Natural killer cell (primary cell): ENCODE measurements at regions not wholly inside any gene's neighbourhood (a gene's known extent, or its start where the extent isn't known, plus 50 kb on each side); places are given as distances from the start of the nearest gene placed in this dataset.

Source experiments
- ATAC-seq, 3 donors: fragments of 150-1000 bp in 2 of 3; fragments of 200-7000 bp in 1 of 3; cut with Tn5 transposase; 1 replicate in 1 of 3; 2 replicates in 2 of 3; pipeline ENCODE4 v1.10.0; 2021; ENCODE audit warnings: mild to moderate bottlenecking in 2 of 3, moderate library complexity in 2 of 3
- DNase-seq, 2 donors: peaks; one replicate each; pipeline versions ENCODE4 v3.0.0 to v3.0.0-alpha.2; 2013 to 2021; ENCODE audit warnings: mixed read lengths in 1 of 2
- H3K27ac ChIP-seq: one replicate; pipeline ENCODE4 v1.5.1; 2013; ENCODE audit warnings: mild to moderate bottlenecking, low read length
- H3K27me3 ChIP-seq: one replicate; pipeline ENCODE4 v1.6.1; 2013; ENCODE audit warnings: low read length; ENCODE audit not compliant: control insufficient read depth, insufficient read depth
- H3K36me3 ChIP-seq: one replicate; pipeline ENCODE4 v1.6.1; 2013; ENCODE audit warnings: low read length; ENCODE audit not compliant: control insufficient read depth, insufficient read depth
- H3K4me1 ChIP-seq: one replicate; pipeline ENCODE4 v1.6.1; 2013; ENCODE audit warnings: low read length; ENCODE audit not compliant: control insufficient read depth, insufficient read depth
- H3K4me3 ChIP-seq: one replicate; pipeline ENCODE4 v1.5.1; 2013; ENCODE audit warnings: low read length
- H3K9me3 ChIP-seq: one replicate; pipeline ENCODE4 v1.6.1; 2013; ENCODE audit warnings: low read length; ENCODE audit not compliant: control insufficient read depth, insufficient read depth
- H3K27ac Mint-ChIP-seq, 2 donors: one replicate each; pipeline ENCODE4 v1.8.0; 2022; ENCODE audit warnings: mild to moderate bottlenecking in 2 of 2, mixed read lengths in 2 of 2, moderate library complexity in 1 of 2
- H3K27me3 Mint-ChIP-seq, 2 donors: one replicate each; pipeline ENCODE4 v1.8.0; 2022; ENCODE audit warnings: low read depth in 2 of 2, mixed read lengths in 2 of 2
- H3K36me3 Mint-ChIP-seq: one replicate; pipeline ENCODE4 v1.8.0; 2022; ENCODE audit warnings: mixed read lengths
- H3K4me1 Mint-ChIP-seq, 2 donors: one replicate each; pipeline ENCODE4 v1.8.0; 2022; ENCODE audit warnings: mixed read lengths in 2 of 2
- H3K4me3 Mint-ChIP-seq: one replicate; pipeline ENCODE4 v1.8.0; 2022; ENCODE audit warnings: mild to moderate bottlenecking, moderate library complexity, mixed read lengths
- H3K9me3 Mint-ChIP-seq, 2 donors: one replicate each; pipeline ENCODE4 v1.8.0; 2022; ENCODE audit warnings: mixed read lengths in 2 of 2
- WGBS: methylation state at CpG from one replicate; pipeline ENCODE4 v1.1.7; 2013; ENCODE audit warnings: missing lambda C conversion rate; ENCODE audit not compliant: insufficient coverage; 5-methylcytosine and 5-hydroxymethylcytosine counted together
- intact Hi-C: fragments of 100-400 bp; cut with micrococcal nuclease; formaldehyde crosslinking; loops from one replicate; pipeline ENCODE4 v1.14.2; 2022
- TF ChIP-seq, protein P1 (sequence below): fragments of 200-600 bp; IDR thresholded peaks from one replicate; pipeline ENCODE4 v1.8.0; 2022; ENCODE audit warnings: antibody characterized with exemption

DNA sequence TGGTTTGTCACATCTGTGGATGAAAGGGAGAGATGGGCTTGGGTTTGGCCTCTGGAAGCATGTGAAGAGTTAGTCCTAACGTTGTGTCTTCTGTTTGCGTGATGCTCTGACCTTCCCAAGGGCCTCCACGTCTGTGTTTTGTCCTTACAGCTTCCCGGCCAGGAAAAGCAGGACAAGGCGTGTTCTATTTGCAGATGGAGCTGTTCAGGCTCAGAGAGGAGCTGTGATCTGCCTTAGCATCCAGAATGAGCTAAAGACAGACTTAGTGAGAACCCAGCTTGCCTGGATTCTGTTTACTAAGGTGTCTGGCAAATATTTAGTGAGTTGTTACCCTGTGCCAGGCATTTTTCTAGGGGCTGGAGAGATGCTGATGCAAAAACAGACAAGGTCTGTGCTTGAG is 282.1 kb downstream of the CBLN1 start:
- Mint-ChIP-seq H3K4me3 (no peak overlapping the region), H3K27ac (no peak overlapping the region), H3K9me3 (peaks cover 0 to 3% of the 10 kb centered on the region in 2 donors), H3K4me1 (no peaks in the 10 kb centered on the region), H3K36me3 (no peaks in the 10 kb centered on the region), H3K27me3 (no peaks in the 10 kb centered on the region)
- no peak for DNase-seq
- Histone ChIP-seq H3K4me3 (no peak overlapping the region), H3K27me3 (no peaks in the 10 kb centered on the region), H3K4me1 (no peaks in the 10 kb centered on the region), H3K9me3 (no peaks in the 10 kb centered on the region), H3K36me3 (no peaks in the 10 kb centered on the region), H3K27ac (no peak overlapping the region)
- intact Hi-C loops: no loop called here
- ATAC-seq: no peak
- TF ChIP-seq, protein P1, sequence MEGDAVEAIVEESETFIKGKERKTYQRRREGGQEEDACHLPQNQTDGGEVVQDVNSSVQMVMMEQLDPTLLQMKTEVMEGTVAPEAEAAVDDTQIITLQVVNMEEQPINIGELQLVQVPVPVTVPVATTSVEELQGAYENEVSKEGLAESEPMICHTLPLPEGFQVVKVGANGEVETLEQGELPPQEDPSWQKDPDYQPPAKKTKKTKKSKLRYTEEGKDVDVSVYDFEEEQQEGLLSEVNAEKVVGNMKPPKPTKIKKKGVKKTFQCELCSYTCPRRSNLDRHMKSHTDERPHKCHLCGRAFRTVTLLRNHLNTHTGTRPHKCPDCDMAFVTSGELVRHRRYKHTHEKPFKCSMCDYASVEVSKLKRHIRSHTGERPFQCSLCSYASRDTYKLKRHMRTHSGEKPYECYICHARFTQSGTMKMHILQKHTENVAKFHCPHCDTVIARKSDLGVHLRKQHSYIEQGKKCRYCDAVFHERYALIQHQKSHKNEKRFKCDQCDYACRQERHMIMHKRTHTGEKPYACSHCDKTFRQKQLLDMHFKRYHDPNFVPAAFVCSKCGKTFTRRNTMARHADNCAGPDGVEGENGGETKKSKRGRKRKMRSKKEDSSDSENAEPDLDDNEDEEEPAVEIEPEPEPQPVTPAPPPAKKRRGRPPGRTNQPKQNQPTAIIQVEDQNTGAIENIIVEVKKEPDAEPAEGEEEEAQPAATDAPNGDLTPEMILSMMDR: no peak
- 65% methylated on average over 5 of the region's 5 CpGs for WGBS

DNA sequence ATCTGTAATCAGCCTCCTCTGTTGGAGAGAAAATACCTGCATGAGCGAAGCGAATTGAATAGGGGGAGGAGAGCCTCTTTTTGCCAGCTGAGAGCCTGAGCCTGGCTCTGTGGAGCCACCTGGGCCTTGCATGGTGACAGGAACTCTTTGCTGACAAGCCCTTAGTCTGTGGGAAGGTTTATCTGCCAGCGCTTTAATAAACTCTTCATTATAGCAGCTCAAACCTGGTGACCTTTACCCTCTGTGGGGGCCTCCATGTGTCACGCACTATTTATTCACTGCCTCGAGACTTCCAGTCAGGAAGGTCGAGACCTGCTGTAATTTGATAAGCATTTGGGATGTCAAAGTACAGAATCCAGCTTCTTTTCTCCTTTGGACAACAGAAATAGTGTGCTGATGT is 282.6 kb downstream of the CBLN1 start:
- intact Hi-C loops: no loop called here
- WGBS: 59% methylated on average over 6 of the region's 6 CpGs
- Histone ChIP-seq H3K27ac (no peak overlapping the region), H3K4me3 (no peak overlapping the region), H3K36me3 (no peaks in the 10 kb centered on the region), H3K27me3 (no peaks in the 10 kb centered on the region), H3K9me3 (no peaks in the 10 kb centered on the region), H3K4me1 (no peaks in the 10 kb centered on the region)
- ATAC-seq (no peak), DNase-seq (no peak)
- Mint-ChIP-seq H3K36me3 (no peaks in the 10 kb centered on the region), H3K9me3 (peaks cover 0 to 3% of the 10 kb centered on the region in 2 donors), H3K4me1 (no peaks in the 10 kb centered on the region), H3K4me3 (no peak overlapping the region), H3K27me3 (no peaks in the 10 kb centered on the region), H3K27ac (no peak overlapping the region)
- TF ChIP-seq, protein P1: no peak

DNA sequence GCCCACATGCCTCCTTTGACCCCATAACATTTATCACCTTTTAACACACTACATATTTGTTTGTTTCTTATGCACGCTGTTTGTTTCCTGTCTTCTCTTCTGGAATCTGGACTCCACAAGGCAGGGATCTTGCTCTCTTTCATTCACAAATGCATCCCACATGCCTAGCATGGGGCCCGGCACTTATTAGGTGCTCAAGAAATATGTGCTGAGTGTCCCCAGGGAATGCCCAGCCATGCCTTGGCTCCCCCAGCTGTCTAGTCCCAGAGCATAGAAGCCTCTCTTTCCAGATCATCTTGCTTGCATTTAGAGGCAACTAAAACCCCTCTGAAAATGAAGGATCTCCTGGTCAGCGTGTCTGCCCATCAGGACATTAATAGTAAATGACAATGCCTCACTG is 283.7 kb downstream of the CBLN1 start:
- no peaks in the 10 kb centered on the region for H3K4me1 ChIP-seq
- H3K36me3 ChIP-seq: no peaks in the 10 kb centered on the region
- WGBS: 84% methylated on average over 3 of the region's 3 CpGs
- DNase-seq: no peak
- H3K4me1 Mint-ChIP-seq: no peaks in the 10 kb centered on the region
- ATAC-seq: no peak
- no peak overlapping the region for H3K27ac ChIP-seq
- H3K27ac Mint-ChIP-seq: no peak overlapping the region
- H3K4me3 ChIP-seq: no peak overlapping the region
- TF ChIP-seq, protein P1: no peak
- no peaks in the 10 kb centered on the region for H3K27me3 Mint-ChIP-seq
- no peaks in the 10 kb centered on the region for H3K36me3 Mint-ChIP-seq
- intact Hi-C loops: no loop called here
- peaks cover 0 to 3% of the 10 kb centered on the region in 2 donors for H3K9me3 Mint-ChIP-seq
- H3K9me3 ChIP-seq: no peaks in the 10 kb centered on the region
- no peak overlapping the region for H3K4me3 Mint-ChIP-seq
- no peaks in the 10 kb centered on the region for H3K27me3 ChIP-seq

DNA sequence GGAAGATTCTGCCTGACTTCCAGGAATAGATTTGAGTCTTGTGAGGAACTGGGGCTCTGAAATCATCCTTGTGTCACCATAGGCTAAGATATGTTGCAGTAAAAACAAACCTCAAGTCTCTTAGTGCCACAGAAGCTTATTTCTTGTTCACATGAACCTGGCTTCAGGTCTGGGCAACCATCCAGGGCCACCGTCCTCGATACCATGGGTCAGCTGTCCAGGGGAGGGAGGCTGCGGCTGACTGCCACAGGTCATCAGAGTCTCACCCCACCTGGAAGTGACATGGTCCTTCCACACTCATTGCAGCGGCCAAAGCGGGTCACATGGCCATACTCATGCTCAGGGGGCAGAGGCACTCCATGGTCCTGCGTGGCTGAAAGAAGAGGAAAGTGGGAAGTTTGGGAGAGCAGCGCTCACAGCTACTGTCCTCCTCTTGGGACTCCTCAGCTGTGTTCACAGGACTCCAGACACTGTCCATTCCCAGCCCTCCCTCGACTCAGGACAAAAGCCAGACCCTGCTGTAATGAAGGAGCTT is 284.5 kb downstream of the CBLN1 start:
- Mint-ChIP-seq H3K36me3 (no peaks in the 10 kb centered on the region), H3K9me3 (peaks cover 0 to 3% of the 10 kb centered on the region in 2 donors), H3K27ac (no peak overlapping the region), H3K4me1 (no peaks in the 10 kb centered on the region), H3K27me3 (no peaks in the 10 kb centered on the region), H3K4me3 (no peak overlapping the region)
- no peak overlapping the region for H3K27ac ChIP-seq
- WGBS: 83% methylated on average over 8 of the region's 8 CpGs
- no peak overlapping the region for H3K4me3 ChIP-seq
- H3K27me3 ChIP-seq: no peaks in the 10 kb centered on the region
- TF ChIP-seq, protein P1: no peak
- intact Hi-C loops: no loop called here
- ATAC-seq (no peak), DNase-seq (no peak)
- H3K36me3 ChIP-seq: no peaks in the 10 kb centered on the region
- no peaks in the 10 kb centered on the region for H3K4me1 ChIP-seq
- H3K9me3 ChIP-seq: no peaks in the 10 kb centered on the region
